Right lobe of liver (tissue), 6 donors: ENCODE measurements at regions not wholly inside any gene's neighbourhood (a gene's known extent, or its start where the extent isn't known, plus 50 kb on each side); places are given as distances from the start of the nearest gene placed in this dataset.

Experiments used
- ATAC-seq, 4 donors: fragments of 200-7000 bp; cut with Tn5 transposase; one replicate each; pipeline ENCODE4 v1.9.1; 2020; ENCODE audit warnings: mild to moderate bottlenecking in 4 of 4, moderate library complexity in 4 of 4
- DNase-seq, 3 donors: peaks; one replicate each; pipeline ENCODE4 v3.0.0-alpha.2; 2020
- H3K27ac ChIP-seq, 3 donors: fragments of 200-600 bp; one replicate each; pipeline ENCODE4 v1.8.0; 2022
- H3K27me3 ChIP-seq, 2 donors: fragments of 200-600 bp; one replicate each; pipeline ENCODE4 v1.8.0; 2022
- H3K36me3 ChIP-seq, 4 donors: fragments of 200-600 bp; sonication (generic) in 1 of 4; one replicate each; pipeline versions ENCODE4 v1.5.1 to v1.8.0; 2017 to 2022; ENCODE audit warnings: control low read depth in 1 of 4
- H3K4me1 ChIP-seq, 4 donors: fragments of 200-600 bp; sonication (generic) in 1 of 4; one replicate each; pipeline versions ENCODE4 v1.5.1 to v1.8.0; 2017 to 2022; ENCODE audit warnings: control low read depth in 1 of 4
- H3K4me3 ChIP-seq, 3 donors: fragments of 200-600 bp; one replicate each; pipeline ENCODE4 v1.8.0; 2022
- H3K9me3 ChIP-seq, 4 donors: fragments of 200-600 bp; sonication (generic) in 1 of 4; one replicate each; pipeline versions ENCODE4 v1.5.1 to v1.8.0; 2017 to 2022; ENCODE audit warnings: control low read depth in 1 of 4
- CTCF ChIP-seq, 4 donors: fragments of 200-600 bp in 3 of 4; fragments of 450-650 bp in 1 of 4; IDR thresholded peaks; one replicate each; pipeline versions ENCODE4 v1.5.1 to v1.8.0; 2016 to 2022; ENCODE audit warnings: antibody characterized with exemption in 4 of 4, mild to moderate bottlenecking in 2 of 4
- POLR2A ChIP-seq: fragments of 450-650 bp; IDR thresholded peaks from one replicate; pipeline ENCODE4 v1.6.1; 2017; ENCODE audit warnings: antibody characterized with exemption, mild to moderate bottlenecking
- WGBS: methylation state at CpG from one replicate; pipeline ENCODE4 v1.1.6; 2018; ENCODE audit warnings: low coverage, low lambda C conversion rate; ENCODE audit not compliant: insufficient coverage; ENCODE audit errors: missing lambda C conversion rate; 5-methylcytosine and 5-hydroxymethylcytosine counted together
- intact Hi-C, 2 donors: fragments of 100-400 bp; cut with DNase I; formaldehyde crosslinking; loops; one replicate each; pipeline versions ENCODE4 v1.11.2 to v1.14.1; 2022
- donor health status: DM: no; HTN: yes; CAD: no.
- donor health status: DM: no; HTN: no; CAD: no.
- donor health status: DM: no; HTN: no; CAD: no.
- donor health status: DM: no; HTN: yes; CAD: no.
- donor health status: DM: no; HTN: yes; CAD: no.

DNA sequence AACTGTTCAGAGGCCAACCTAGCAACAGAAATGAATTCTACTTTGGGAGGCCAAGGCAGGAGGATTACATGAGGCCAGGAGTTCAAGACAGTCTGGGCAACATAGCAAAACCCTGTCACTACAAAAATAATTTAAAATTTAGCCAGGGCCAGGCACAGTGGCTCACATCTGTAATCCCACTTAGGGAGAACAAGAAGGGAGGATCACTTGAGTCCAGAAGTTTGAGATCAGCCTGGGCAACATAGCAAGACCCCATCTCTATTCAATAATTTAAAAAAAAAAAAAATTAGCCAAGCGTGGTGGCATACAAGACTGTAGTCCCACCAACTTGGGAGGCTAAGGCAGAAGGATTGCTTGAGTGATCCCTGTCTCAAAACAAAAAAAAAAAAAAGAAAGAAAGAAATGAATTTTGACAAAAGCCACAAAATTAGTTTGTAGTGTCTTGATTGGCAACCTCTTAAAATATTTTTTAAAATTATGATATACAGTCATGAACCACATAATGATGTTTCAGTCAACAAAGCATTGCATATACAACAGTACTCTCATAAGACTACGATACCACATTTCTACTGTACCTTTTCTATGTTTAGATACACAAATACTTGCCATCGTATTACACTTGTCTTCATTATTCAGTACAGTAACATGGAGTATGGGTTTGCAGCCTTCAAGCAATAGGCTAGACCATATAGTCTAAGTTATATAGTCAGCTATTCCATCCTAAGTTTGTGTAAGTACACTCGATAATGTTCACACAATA lies 130.7 kb downstream of the ZFP36L2 start:
- Histone ChIP-seq H3K27ac (no peak overlapping the region), H3K4me3 (no peak overlapping the region), H3K27me3 (no peaks in the 10 kb centered on the region), H3K9me3 (no peaks in the 10 kb centered on the region), H3K36me3 (no peaks in the 10 kb centered on the region), H3K4me1 (no peaks in the 10 kb centered on the region)
- WGBS = 95% methylated on average over 4 of the region's 4 CpGs
- TF ChIP-seq CTCF (IDR thresholded peaks at IDR 0.05) (no peak), POLR2A (no peak)
- no peak for DNase-seq
- intact Hi-C loops = no loop called here
- ATAC-seq = no peak

- no peak overlapping the region for H3K27ac ChIP-seq
- no peaks in the 10 kb centered on the region for H3K36me3 ChIP-seq
- no peaks in the 10 kb centered on the region for H3K9me3 ChIP-seq
- TF ChIP-seq POLR2A = no peak
- TF ChIP-seq CTCF (IDR thresholded peaks at IDR 0.05) = no peak
- H3K4me1 ChIP-seq = no peaks in the 10 kb centered on the region
- intact Hi-C loops = no loop called here
- no peak overlapping the region for H3K4me3 ChIP-seq
- DNase-seq = no peak
- no peak for ATAC-seq
- WGBS = 66% methylated on average over 2 of the region's 2 CpGs
- no peaks in the 10 kb centered on the region for H3K27me3 ChIP-seq
Observed at GRCh38 chr2:43092520-43093179, 133.8 kb downstream of the ZFP36L2 start.

DNA sequence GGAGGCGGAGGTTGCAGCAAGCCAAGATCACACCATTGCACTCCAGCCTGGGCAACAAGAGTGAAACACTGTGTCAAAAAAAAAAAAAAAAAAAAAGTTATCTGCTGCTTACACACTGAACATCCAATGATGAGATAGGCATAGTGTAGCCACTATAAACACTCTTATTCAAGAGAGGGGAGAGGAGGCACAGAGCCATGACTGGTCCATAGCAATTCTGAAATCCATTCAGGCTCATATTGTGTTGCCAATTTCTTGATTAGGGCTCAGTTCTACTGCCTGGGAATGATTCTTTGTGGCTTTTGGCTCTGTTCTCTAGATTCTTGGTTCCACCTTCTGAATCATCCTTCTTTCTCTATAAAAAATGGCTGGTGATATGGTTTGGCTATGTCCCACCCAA lies 136.1 kb downstream of the ZFP36L2 start:
- no peak overlapping the region for H3K27ac ChIP-seq
- H3K4me3 ChIP-seq = no peak overlapping the region
- DNase-seq = no peak
- no peaks in the 10 kb centered on the region for H3K36me3 ChIP-seq
- H3K27me3 ChIP-seq = no peaks in the 10 kb centered on the region
- TF ChIP-seq POLR2A = no peak
- TF ChIP-seq CTCF (IDR thresholded peaks at IDR 0.05) = no peak
- 92% methylated on average over 1 of the region's 1 CpG for WGBS
- no peaks in the 10 kb centered on the region for H3K9me3 ChIP-seq
- ATAC-seq = no peak
- intact Hi-C loops = no loop called here
- H3K4me1 ChIP-seq = no peaks in the 10 kb centered on the region

DNA sequence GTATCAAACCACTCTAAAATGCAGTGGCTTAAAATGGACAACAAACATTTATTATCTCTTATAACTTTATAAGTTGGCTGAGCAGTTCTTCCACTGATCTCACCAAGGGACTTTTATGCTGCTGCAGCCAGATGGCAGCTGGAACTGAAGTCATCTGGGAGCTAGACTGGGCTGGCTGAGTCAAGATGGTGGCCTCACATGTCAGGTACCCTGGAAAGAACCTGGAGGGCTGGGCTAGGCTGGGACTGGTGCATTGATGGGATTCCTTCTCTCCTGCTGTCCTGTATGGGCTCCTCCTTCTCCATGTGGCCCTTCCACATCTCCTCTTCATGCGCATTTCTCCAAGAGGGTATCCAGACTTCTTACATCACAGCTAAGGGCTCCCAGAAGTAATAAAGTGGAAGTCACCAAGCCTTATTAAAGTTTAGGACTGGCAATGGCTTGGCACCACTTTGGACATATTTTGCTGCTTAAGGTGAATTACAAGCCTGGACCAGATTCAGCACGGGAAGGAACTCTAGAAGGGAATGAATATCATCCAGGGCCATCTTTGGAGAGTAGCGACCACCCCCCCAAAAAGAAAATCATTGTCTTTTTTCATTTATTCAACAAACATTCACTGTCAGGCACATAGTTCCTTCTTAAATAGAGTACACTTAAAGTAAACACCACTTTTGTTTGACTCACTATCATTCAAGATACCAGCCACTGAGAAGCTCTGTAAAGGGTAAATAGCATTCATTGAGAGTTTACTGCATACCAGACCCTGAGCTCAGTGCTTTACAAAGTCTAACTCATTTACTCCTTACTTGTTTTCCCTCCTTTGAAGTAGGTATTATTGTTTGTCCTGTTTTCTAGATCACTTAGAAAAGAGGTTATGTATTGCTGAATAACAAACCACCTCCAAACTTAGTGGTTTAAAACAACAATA lies 138.0 kb downstream of the ZFP36L2 start:
- Histone ChIP-seq H3K9me3 (no peaks in the 10 kb centered on the region), H3K36me3 (no peaks in the 10 kb centered on the region), H3K4me1 (peaks cover 0 to 5% (median 0%) of the 10 kb centered on the region in 4 donors), H3K4me3 (no peak overlapping the region), H3K27ac (no peak overlapping the region), H3K27me3 (no peaks in the 10 kb centered on the region)
- ATAC-seq (no peak), DNase-seq (no peak)
- intact Hi-C loops = no loop called here
- TF ChIP-seq POLR2A (no peak), CTCF (IDR thresholded peaks at IDR 0.05) (no peak)
- WGBS = 88% methylated on average over 1 of the region's 3 CpGs
